B cell (primary cell): ENCODE measurements at regions not wholly inside any gene's neighbourhood (a gene's known extent, or its start where the extent isn't known, plus 50 kb on each side); places are given as distances from the start of the nearest gene placed in this dataset.

Experiments
- CTCF ChIP-seq: fragments of 200-600 bp; IDR thresholded peaks from one replicate; pipeline ENCODE4 v1.8.0; 2022; ENCODE audit warnings: antibody characterized with exemption, mild to moderate bottlenecking
- EZH2 ChIP-seq: IDR thresholded peaks from 2 replicates; pipeline ENCODE4 v1.6.1; 2012; ENCODE audit warnings: borderline replicate concordance, low read depth, mild to moderate bottlenecking, moderate library complexity, low read length; ENCODE audit not compliant: insufficient read depth, poor library complexity, severe bottlenecking

GRCh38 chr4:53917729-53918128 lies 146.7 kb downstream of the CHIC2 start:
- no peak for TF ChIP-seq CTCF
- no peak for TF ChIP-seq EZH2
